HTR-8/SVneo (cell line): ENCODE measurements at regions not wholly inside any gene's neighbourhood (a gene's known extent, or its start where the extent isn't known, plus 50 kb on each side); places are given as distances from the start of the nearest gene placed in this dataset.
"Not testable (repeated sequence)": the region's sequence is repeated elsewhere in the genome, so short reads cannot be mapped to it uniquely, and the experiment has no call there.

ENCODE experiments used
- DNase-seq: peaks from one replicate; pipeline ENCODE4 v3.0.0; 2011; ENCODE audit warnings: low spot score, mixed read lengths; ENCODE audit not compliant: insufficient read length
- FAIRE-seq: peaks from 2 replicates; lab custom pipeline; 2011; peaks lifted over from hg19 to GRCh38; lab: Jason Lieb, UNC

GRCh38 chr17:19470530-19471261, 59.7 kb downstream of the RNF112 start:
- DNase-seq (no peak), FAIRE-seq (peak; percentile 77)

- not testable (repeated sequence) for FAIRE-seq, DNase-seq
Observed at GRCh38 chr17:19474405-19474804, 59.2 kb upstream of the SLC47A1 start.

DNA sequence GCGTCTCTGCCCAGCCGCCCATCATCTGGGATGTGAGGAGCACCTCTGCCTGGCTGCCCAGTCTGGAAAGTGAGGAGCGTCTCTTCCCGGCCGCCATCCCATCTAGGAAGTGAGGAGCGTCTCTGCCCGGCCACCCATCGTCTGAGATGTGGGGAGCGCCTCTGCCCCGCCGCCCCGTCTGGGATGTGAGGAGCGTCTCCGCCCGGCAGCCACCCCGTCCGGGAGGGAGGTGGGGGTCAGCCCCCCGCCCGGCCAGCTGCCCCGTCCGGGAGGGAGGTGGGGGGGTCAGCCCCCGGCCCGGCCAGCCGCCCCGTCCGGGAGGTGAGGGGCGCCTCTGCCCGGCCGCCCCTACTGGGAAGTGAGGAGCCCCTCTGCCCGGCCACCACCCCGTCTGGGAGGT, 57.9 kb upstream of the SLC47A1 start:
- not testable (repeated sequence) for DNase-seq, FAIRE-seq

DNA sequence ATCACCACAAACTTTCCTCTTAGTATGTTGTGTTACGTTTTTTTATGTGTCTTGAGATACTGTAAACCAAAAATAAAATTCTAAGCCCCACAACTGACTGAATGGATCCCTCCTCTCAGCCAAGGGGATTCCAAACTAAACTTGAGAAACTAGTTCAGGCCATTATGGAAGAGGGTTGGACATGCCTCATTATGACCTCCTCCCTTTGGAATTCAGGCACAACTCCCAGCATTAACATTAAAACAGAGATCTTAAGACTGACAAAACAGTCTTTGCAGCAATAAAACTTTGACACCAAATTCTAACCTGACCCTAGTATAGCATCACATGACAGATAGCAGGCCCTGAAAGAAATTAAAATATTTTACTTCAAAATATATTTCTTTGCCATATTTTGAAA, 51.1 kb upstream of the SLC47A1 start:
- DNase-seq: no peak
- no peak for FAIRE-seq
